Mucosa of gallbladder (tissue), 1 donor: ENCODE measurements at regions not wholly inside any gene's neighbourhood (a gene's known extent, or its start where the extent isn't known, plus 50 kb on each side); places are given as distances from the start of the nearest gene placed in this dataset.

ENCODE experiments used
- DNase-seq: peaks from one replicate; pipeline ENCODE4 v3.0.0-alpha.2; 2020; ENCODE audit warnings: low spot score
- donor health status: DM: no; HTN: no; CAD: no.

DNA sequence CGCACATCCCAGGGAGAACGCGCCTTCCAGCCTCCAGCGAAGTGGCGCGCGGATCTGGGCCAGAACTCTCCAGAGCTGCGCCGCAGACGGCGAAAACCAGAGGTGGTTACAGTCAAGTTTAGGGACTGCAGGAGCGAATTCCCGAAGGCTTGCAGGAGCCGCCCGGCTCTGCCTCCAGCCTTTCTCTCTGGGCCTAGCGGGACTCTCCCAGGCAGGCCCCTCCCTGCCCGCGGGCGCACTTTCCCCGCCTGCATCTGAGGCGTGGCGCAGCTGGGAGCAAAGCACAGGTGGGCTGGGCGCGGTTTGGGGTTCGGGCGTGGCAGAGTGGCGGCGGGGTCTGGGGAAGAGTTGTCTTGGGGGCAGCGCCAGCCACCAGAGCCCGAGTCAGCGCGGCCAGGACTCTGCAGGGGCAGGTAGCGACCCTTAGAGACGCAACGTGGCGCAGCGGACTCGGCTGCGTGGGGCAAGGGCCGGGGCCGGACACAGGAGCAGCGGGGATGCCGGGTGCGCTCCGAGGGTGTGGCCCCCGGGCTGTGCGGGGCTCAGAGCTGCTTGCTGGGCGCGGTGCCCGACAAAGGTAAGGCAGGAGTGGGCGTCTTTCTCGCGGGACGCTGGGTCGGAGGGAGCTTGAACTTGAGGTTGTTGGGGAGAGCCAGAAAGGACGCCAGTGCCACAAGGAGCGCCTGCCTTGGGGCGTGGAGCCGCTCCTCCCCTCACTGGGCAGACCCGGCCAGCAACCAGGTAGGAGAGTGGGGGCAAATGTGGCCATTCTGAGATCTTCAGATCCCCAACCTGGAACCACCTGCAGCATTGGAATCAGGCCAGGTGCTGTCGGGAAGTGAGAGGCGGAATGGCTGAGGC is 1126.0 kb downstream of the AACS start:
- peak; percentile 37 for DNase-seq

DNA sequence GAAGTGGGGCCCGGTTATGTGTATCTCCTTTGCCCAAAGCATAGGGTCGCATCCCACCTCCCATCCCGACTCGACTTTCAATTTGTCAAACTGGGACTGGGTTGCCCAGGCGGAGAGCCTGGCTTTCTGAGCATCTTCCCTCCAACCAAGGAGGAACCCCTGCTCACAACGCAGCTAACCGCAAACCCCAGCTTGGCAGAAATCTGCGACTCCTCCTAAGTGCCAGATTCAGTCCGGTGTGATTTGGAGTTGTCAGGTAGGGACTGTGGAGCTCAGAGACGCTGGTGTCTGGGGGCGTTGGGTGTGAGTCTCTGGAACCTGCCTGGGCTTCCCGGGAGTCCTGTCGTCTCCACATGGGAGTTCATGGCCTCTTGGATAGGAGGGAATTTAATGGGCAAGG is 1126.7 kb downstream of the AACS start:
- DNase-seq = no peak

DNA sequence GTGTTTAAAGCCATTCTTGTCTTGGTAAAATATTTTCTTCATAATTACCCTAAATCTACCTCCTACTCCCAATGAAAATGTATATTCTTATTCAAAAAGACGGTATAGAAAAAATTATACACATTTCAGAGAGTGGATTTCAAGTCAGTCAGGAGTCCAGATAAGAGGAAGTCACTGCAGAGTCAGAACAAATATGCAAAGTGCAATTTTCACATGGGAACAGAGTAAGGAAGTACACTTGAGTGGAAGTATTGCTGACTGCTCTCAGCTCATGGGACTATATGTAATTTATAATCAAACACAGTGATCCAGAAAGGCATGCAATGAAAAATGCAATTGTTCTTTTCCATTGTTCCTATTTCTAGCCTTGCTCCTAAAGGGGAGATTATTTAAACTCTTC is 1128.0 kb downstream of the AACS start:
- no peak for DNase-seq

DNA sequence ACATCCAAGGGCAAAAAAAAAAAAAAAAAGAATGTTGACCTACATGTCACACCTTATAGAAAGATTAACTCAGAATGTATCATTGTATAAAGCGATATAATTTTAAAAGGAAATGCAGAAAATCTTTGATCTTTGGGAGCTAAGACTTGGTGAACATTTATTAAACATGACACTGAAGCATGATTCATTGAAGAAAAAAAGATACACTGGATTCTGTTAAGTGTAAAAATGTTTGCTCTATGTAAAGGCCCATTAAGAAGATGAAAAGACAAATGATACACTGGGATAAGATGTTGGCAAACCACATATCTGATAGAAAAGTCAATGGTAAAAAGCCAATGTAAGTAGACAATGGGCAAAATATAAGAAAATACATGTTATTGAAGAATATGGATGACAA is 1131.0 kb downstream of the AACS start:
- no peak for DNase-seq

DNA sequence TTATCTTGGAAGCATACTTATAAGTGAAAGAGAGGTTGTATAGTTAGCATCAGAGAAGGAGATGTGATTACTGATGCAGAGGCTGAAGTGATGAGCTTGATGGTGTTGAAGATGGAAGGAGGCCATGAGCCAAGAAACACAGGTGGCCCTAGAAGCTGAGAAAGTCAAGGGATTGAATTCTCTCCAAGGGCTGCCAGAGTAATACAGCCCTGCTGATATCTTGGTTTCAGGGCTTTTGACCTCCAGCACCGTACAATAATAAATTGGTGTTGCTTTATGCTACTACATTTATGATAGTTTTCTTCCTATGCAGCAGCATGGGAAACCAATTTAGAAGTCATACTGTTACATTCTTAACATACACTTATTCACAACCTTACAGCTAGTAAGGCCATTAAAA is 1133.3 kb downstream of the AACS start:
- no peak for DNase-seq

DNA sequence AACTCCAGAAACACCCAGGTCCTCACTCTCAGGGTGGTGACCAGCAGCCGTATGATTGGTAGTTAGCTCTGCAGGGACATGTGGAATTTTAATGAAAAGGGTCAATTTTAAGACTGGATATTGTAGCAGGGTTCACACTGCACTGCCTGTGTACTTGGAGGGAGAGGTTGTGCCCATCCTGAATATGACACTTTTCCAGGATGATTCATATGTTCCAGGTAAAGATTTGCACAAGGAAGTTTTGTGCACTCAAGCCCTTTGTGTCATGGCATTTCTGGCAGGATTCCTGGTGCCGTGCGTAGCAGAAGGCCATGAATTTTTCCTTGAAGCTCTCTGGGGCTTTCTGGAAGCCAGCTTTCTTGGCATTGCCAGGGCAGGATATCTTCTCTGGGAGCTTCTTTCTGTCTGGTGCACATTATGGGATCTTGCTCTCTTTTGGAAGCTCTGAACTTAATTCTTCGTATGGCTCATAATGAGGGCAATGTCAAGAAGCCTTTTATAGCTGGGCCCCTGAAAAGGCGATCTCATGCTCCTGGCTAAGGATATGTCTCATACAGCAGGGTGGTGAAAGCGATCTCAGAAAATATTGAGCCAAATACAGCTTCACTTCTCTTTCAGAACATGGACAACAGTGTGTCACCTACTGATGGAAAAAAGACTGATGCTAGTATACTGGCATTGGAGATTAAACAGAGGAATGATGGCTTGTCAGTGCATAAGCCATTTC is 1133.9 kb downstream of the AACS start:
- peak; percentile 80 for DNase-seq

DNA sequence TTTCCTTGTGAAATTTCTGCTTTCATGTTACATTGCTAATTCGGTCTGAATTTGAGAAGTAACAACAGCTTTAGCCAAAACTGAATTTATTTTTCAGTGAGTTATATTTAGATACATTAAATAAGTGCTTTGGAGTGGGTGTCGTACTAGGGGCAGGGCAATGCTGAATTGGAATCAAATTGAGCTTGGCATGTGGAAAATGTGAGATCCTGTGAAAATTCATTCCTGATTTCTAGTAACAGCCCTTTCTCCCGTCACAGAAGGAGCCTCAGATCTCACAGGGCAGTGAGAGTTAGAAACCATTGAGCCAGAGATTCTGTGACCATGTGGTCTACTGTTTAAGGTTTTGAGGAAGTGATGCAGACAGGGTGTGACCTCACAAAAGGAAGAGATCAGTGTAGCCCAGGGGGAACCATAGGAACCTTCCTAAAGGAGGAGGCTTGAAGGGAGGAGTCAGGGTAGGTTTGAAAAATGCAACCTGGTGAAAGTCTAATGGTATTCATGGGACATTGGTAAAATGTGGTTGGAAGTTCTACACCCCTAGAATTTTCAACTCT is 1136.8 kb downstream of the AACS start:
- DNase-seq = no peak

DNA sequence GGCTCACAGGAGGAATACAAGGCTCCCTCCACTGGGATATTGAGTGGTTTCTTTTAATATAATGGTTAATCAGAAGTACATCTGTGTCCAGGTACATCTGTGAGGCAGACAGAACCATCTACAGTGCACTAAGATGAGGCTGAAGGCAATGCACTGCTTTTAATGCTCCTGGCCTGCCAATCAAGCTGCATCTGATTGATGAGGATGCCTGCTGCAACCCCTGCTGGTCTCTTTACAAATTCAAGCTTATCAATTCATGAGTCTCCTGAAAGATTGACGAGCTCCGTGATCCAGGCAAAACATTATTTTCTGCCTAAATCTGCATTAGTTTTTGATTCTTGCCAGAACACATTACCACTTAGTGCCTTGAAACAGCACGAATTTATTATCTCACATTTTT is 1139.1 kb downstream of the AACS start:
- DNase-seq = no peak

DNA sequence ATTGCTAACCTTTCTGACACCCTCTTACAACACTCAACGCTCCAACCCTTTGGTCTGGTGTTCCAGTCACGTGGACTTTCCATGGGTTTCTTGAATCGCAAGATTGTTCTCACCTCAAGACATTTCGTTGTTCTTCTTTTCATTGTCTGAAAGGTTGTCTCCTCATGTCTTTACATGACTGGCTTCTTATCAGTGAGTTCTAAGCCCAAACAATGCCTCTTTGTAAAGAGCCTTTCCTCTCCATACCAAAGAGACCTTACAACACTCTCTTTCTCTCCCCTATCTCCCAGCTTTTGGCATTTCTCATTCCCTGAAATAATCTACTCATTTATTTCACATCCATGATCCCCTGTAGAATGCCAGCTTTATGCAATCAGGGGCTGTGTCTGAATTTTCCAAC is 1144.8 kb downstream of the AACS start:
- DNase-seq = no peak

DNA sequence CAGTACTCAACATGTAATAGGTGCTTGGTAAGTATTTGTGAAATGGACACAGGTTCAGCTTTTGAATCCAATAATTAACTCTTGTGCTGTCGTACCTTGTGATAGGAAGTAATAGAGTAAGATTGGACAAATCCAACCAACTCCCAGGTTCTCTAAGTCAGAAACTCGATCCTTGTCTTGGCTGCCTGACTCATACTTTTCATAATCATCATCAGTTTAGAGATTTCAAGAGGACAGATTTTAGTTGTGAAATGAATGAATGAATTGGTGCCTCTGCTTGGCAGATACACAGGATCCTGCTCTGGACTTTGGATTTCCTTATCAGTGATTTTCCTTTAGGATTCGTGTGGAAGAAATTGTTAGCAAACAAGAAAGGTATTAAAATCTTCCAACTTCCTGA is 1145.2 kb downstream of the AACS start:
- DNase-seq = no peak

DNA sequence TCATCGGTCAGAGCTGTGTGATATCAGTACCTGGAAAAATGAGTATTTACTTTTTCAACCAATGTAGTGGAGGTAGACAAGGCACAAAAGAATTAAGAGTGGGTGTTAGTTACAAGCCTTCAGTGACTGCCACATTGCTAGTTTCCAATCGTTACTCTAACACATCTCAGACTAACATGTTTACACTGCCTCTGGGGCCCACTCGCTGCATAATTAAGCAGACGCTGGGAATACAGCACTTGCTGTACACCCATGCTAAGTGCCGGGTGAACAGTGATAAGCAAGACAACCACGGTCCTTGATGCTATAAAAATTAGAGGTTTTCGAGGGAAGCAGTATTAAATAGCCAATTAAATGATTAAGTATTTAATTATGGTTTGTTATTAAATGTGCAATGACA is 1147.6 kb downstream of the AACS start:
- DNase-seq = no peak

DNA sequence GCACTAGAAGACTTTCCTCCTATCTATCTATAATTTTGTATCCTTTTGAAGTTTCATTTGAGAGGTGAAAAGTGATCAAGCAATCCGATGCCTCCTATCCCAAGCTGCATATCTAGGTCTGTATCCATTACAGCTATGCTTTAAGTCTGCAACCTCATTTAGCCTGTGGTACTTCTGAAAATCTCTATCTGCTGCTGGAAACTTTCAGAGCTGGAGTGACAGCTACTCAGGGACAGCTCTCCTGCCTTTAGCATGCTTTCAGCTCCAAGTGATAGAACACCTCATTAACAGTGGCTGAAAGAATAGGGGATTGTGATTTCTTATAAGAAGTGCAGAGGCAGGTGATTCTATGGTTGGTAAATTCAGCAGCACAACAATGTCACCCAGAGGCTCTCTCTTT is 1153.5 kb downstream of the AACS start:
- DNase-seq = no peak

DNA sequence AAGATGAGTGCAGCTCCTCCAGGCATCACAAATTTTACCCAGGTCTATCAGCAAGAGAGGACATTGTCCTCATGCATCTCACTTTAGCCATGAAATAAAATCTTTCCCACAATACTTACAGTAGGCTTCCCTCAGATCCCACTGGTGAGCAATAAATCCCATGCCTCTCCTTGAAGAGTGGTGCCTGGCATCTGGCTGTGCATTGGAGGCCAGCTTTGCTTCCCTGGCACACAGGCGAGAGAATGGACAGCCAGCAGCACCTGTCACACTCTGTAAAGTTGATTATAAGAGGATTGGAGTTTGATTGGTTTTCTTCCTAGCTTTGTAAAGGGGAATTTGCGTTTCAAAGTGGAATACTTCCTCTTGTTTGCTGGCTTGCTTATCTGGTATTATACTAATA is 1153.9 kb downstream of the AACS start:
- DNase-seq = no peak

DNA sequence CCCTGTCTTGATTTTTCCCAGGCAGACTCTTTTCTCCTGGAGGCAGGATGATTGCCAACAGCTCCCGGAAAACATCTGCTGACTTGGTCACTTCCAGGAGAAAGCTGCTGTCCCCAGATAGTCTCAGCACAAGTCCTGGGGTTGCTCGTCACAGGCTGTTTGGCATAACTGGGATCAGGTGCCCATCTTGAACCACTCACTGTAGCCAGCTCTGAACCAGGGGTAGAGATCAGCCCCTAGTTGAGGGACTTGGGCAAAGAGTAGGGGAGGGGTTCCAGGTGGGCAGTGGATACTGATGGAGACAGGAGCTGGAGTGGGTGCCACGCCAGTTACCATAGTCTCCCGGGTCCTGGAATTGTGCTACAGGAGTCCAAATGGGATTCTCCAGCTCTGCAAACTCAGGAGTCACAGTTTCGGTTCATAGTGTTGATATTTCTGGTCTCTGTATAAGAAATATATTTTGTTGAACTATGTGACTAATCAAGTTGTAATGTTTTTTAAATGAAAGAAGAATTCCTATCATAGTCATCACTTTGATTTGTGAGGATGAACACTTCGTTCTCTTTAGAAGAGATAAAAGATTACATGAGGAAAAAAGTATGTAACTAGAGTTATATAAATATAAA is 1154.5 kb downstream of the AACS start:
- DNase-seq = no peak

DNA sequence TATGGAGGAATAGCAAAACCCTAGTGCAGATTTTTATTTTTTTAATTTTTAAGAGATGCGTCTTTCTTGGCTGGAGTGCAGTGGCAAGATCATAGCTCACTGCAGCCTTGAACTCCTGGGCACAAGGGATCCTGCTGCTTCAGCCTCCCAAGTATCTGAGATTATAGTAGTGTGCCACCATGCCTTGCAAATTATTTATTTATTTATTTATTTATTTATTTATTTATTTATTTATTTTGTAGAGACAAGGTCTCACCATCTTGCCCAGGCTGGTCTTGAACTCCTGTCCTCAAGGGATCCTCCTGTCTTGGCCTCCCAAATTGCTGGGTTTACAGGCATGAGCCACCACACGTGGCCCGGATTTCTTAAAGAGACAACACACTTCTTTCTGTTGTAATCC is 1158.8 kb downstream of the AACS start:
- no peak for DNase-seq

DNA sequence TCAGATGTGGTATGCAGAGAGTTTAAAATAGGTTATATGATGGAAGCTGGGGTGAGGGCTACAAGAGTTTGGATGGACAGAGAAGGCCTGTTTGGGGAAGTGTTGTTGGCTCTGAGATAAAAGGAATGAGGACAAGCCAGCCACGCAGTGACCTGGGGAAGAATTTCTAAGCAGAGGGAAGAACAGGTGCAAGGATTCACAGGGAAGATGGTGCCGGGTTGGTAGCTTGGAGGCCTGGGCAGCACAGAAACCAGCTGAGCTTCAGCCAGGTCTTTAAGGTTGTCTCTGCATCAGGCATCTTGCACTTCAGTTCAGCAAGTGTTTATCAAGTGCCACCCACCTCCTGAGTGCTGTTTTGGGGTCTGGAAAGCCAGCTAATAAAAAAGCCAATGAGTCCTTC is 1163.7 kb downstream of the AACS start:
- DNase-seq = no peak

DNA sequence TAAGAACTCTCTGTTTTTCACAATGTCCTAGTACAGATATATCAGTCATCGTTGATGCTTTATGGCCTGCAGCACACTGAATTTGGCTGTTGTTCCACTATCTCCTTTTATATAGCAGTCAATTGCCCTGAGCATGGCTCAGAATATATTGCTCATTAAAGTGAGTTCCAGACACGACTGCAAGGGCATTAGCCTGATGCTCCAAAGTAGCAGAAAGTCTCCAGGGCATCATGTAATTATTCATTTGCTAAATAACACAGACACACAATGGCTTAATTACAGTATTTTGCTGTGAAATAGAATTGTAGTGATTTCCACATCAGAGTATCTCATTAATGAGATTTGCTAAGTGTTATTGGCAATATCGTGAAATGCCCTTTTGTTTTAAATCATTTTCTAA is 1167.5 kb downstream of the AACS start:
- DNase-seq = no peak

DNA sequence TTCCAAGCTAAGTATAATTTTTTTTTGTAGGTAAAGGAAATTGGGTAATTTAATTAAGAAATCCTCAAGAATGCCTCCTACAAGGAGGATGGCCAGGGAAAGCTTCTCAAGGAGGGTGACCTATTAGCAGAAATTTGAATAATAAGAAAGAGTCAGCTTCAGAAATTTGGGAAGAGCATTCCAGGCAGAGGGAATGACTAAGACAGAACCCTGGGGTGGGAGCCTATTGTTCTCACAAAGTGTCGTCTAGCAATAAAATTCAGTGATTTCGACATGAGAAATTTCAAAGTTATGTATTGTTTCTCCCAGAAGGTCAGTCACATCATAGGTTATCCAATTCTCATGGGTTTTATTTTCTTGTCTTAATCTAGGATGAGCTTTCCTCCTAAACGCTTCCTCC is 1168.4 kb downstream of the AACS start:
- DNase-seq = no peak

DNA sequence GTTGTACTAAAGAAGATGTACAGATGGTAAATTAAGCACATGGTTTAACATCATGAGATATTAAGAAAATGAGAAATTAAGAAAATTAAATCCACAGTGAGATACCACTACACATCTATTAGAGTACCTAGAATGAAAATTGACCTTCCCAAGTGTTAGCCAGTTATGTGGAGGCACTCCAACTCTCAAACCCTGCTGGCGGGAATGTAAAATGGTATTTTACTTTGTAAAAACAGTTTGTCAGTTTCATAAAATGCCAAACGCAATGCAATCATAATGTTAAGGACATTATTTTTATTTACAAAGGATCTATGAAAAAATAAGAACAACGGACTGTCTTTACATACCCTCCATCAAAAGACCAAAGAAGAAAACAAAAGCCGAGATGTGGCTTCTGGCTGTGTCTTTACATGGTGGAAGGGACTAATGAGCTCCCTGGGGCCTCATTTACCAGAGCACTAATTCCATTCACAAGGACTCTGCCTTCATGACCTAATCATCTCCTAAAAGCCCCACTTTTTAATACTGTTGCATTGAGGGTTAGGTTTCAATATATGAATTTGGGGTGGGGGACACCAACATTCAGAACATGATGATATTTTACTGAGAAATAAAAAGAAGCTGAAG is 1178.7 kb downstream of the AACS start:
- no peak for DNase-seq

DNA sequence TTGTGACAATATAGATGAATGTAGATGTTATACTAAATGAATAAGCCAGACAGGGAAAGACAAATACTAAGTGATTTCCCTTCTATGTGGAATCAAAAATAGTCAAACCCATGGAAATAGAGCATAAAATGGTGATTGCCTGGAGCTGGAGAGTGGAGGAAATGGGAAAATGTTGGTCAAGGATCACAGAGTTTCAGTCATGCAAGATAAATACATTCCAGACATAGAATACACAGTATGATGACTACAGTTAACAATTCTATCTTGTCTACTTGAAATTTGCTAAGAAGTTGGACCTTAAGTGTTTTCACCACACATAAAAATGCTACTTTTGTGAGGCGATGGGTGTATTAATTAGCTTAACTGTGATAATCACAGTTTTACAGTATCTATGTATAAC is 1182.7 kb downstream of the AACS start:
- no peak for DNase-seq

DNA sequence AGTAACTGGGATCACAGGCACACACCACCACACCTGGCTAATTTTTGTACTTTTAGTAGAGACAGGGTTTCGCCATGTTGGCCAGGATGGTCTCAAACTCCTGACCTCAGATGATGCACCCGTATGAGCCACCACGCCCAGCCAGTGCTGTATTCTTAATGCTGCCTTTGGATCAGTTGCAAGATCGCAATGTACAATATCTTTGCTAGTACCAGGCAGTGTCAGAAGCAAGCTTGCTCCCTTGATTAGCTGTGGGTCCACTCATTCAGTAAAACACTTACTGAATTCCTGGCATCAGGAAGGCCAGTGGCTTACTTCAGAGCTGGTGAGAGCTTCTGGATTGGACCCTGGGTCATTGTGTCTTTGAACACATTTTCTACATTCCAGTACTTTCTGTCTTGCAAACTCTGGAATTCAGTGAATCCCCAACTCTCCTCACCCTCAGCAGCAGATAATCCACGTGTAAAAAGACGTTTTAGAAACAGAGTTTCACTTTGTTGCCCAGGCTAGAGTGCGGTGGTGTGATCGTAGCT is 1183.7 kb downstream of the AACS start:
- DNase-seq = no peak

DNA sequence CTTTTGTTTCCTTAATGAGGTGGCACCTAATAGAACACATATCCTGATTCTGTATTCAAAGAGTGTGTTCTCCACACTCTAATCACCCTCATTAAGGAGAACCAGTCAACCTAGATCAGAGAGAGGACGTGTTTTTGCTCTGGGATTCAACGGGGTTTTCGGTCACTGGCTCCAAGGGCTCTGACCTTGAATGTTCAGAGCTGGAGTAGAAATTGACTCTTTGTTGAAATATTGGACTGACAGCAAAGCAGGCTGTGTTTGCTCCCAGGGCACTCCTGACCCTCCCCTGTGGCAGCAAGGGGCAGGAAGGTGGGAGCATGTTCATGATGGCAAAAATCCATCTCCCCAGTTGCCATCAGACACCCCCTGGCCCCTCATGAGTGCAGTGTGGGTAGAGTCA is 1193.0 kb downstream of the AACS start:
- no peak for DNase-seq
